ENCODE measurements at regions not wholly inside any gene's neighbourhood (a gene's known extent, or its start where the extent isn't known, plus 50 kb on each side); places are given as distances from the start of the nearest gene placed in this dataset.

GRCh38 chr4:125808570-125808969 lies 493.8 kb downstream of the FAT4 start:
- Histone ChIP-seq H3K36me3 (ENCODE audit: low read depth) (no peaks in the 10 kb centered on the region), H3K4me1 (ENCODE audit: low read depth) (no peaks in the 10 kb centered on the region), H3K9me3 (no peaks in the 10 kb centered on the region), H3K4me3 (no peak overlapping the region)
- TF ChIP-seq CTCF (IDR thresholded peaks at IDR 0.05) = no peak
- ATAC-seq (no peak), DNase-seq (no peak)
- intact Hi-C loops (cut with DNase I, micrococcal nuclease) = no loop called here

- Histone ChIP-seq H3K9me3 (no peaks in the 10 kb centered on the region), H3K36me3 (ENCODE audit: low read depth) (no peaks in the 10 kb centered on the region), H3K4me3 (no peak overlapping the region), H3K4me1 (ENCODE audit: low read depth) (no peaks in the 10 kb centered on the region)
- DNase-seq = no peak
- no peak for ATAC-seq
- intact Hi-C loops (cut with DNase I, micrococcal nuclease) = no loop called here
- TF ChIP-seq CTCF (IDR thresholded peaks at IDR 0.05) = no peak
These were observed 497.1 kb downstream of the FAT4 start for GRCh38 chr4:125811892-125812291.

DNA sequence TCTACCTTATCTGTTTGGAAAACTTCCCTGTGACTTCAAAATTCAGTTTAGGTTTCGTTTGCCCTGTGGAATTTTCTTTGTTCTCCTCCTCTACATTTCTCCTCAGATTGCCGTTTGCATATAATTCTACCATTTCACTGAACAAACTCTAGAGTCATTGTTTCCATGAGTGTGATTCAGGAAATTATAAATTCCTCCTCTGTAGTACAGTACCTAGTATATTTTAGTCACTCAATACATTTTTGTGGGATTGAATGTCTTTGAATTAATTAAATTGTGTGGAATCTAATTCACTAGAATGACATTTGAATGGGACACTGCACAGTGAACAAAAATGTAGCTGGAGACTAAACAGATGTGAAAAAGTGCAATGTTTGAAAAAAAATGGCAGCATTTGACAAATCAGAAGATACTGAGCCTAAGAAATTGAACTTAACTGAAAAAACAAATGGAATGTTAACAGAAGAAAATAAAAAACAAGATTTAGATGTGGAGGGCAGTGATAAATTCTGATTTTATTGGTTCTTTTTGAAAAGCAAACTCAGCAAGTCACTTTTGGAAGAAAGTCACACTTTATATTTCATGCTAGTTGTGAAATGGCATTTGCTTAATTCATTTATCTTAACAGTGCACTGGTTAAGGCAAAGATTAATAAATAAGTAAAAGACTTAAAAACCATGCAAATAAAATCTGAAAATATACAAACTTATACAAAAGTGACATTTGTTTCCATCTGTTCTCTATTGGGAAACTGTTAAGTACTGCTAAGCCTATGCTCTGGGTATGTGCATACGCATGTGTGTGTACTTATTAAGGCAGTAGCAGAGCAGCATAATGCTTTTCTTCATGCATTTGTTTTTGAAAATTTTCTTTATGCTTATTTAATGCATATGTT lies 512.3 kb downstream of the FAT4 start:
- no peak for TF ChIP-seq CTCF (IDR thresholded peaks at IDR 0.05)
- no peaks in the 10 kb centered on the region for H3K36me3 ChIP-seq (ENCODE audit: low read depth)
- ATAC-seq (no peak), DNase-seq (no peak)
- no peak overlapping the region for H3K4me3 ChIP-seq
- H3K4me1 ChIP-seq (ENCODE audit: low read depth) = no peaks in the 10 kb centered on the region
- H3K9me3 ChIP-seq = no peaks in the 10 kb centered on the region
- intact Hi-C loops (cut with DNase I, micrococcal nuclease) = no loop called here

DNA sequence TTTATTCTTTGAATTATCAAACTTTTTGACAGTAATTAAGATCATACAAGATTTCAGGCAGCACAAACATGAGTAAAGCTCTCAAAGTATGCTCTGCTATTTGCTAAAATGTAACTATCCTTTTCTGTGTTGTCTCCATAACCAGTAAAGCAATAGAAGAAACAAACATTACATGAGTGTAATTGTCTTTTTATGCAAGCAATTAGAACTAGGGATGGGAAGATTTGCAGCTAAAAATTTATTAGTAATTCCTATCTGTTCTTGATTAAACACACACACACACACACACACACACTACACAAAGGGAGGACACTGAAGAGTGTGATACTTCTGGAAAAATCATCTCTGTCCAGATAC lies 512.9 kb downstream of the FAT4 start:
- no peak overlapping the region for H3K4me3 ChIP-seq
- no peak for TF ChIP-seq CTCF (IDR thresholded peaks at IDR 0.05)
- ATAC-seq (no peak), DNase-seq (no peak)
- H3K4me1 ChIP-seq (ENCODE audit: low read depth) = no peaks in the 10 kb centered on the region
- H3K9me3 ChIP-seq = no peaks in the 10 kb centered on the region
- no peaks in the 10 kb centered on the region for H3K36me3 ChIP-seq (ENCODE audit: low read depth)
- intact Hi-C loops (cut with DNase I, micrococcal nuclease) = no loop called here

- TF ChIP-seq CTCF (IDR thresholded peaks at IDR 0.05) = no peak
- Histone ChIP-seq H3K36me3 (ENCODE audit: low read depth) (no peaks in the 10 kb centered on the region), H3K9me3 (no peaks in the 10 kb centered on the region), H3K4me1 (ENCODE audit: low read depth) (no peaks in the 10 kb centered on the region), H3K4me3 (no peak overlapping the region)
- ATAC-seq = no peak
- no peak for DNase-seq
- intact Hi-C loops (cut with DNase I, micrococcal nuclease) = no loop called here
These were observed 513.6 kb downstream of the FAT4 start for GRCh38 chr4:125828346-125828745.
